Stimulated activated naive CD4-positive, alpha-beta T cell (primary cell): ENCODE measurements at regions not wholly inside any gene's neighbourhood (a gene's known extent, or its start where the extent isn't known, plus 50 kb on each side); places are given as distances from the start of the nearest gene placed in this dataset.

Experiments used
- DNase-seq, 6 experiments: peaks; one replicate each; lab custom pipeline; 2025; lab: John Stamatoyannopoulos, UW

DNA sequence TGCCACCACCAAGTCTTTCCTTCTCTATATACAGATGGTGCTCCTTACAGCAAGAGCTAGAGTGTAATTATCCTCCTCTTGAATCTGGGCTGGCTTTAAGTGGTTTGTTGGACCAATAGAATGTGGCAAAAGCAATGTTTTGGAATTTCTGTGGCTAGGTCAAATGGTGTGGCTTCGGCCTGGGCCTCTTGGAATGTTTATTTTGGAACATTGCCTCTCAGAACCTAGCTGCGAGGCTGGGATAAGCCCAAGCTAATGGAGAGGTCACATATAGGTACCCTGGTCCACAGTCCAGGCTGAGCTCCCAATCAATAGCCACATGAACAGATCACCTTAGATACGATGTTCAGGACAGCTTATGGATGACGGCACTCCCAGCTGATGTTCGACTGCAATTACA, 556.7 kb downstream of the TYW1 start:
- DNase-seq = no peak

- DNase-seq = no peak
Observed at GRCh38 chr7:67554986-67555385, 558.4 kb downstream of the TYW1 start.

- no peak for DNase-seq
Observed at GRCh38 chr7:67564959-67565358, 568.3 kb downstream of the TYW1 start.

DNA sequence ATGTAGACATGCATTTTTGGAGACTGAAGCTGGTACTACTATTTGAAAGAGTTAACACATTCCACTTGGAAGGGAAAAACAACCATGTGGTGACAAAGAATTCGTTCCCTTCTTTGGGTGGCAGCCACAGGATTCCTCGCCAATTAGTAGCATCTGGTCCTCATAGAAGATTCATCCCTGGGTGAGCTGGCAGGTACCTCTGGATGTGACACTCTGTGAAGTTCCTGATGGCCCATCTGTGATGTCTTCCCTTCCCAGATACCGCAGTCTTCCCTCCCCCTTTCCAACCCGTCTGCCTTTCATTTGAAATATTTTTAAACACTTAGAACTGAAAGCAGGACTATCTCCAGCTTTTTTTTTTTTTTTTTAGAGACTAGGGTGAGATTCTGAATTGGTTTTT, 569.5 kb downstream of the TYW1 start:
- DNase-seq = no peak

GRCh38 chr7:67571026-67571545, 574.5 kb downstream of the TYW1 start:
- DNase-seq = no peak

- DNase-seq = no peak
Observed at GRCh38 chr7:67573639-67574038, 577.0 kb downstream of the TYW1 start.

DNA sequence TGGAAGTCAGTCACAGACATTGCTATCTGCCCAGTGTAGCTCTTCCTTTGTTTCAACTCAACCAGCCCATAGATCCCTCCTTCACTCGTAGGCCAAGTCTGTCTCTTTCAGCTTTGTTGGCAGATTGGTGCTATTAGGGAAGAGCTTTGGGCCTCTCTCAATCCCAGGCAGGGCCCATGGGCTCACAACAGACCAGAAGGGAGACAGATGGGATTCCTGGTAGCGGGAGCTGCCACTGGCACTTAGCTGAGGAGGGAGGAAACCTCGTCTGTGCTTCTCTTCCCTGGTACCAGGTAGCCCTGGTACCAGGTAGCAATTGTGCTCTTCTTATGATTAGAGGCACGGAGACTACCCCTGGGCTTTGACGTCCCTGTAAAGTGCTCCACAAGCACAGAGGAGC, 592.0 kb downstream of the TYW1 start:
- no peak for DNase-seq

DNA sequence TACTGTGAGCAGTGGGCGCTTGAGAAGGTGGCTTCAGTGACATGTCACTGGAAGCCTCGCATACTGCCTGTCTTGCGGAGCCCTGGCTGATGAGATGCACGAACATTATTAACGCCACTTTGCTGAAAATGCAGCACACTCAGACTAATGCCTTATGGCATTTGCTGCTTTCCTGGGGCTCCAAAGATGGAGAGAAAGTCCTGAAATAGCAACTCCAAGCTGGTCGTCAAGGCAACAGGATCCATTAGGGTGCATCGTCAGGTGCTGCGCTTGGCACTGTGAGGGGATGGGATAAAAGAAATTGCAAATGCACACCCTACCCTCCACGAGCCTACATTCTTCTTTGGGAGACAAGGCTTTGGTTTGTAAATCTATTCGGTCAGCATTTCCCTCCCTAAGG, 592.5 kb downstream of the TYW1 start:
- DNase-seq = no peak

DNA sequence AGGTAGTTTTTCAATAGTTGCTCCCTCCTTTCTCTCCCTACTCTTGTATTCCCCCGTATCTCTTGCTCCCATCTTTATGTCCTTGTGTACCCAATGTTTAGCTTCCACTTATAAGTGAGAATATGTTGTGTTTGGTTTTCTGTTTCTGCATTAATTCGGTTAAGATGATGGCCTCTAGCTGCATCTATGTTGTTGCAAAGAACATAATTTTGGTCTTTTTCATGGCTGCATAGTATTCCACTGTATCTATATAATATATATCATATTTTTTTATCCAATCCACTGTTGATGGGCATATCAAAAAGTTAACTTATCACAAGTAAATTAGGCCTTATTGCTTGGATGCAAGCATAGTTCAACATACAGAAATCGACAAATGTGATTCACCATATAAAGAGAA, 594.0 kb downstream of the TYW1 start:
- DNase-seq = no peak

- no peak for DNase-seq
Observed at GRCh38 chr7:67593794-67594193, 597.2 kb downstream of the TYW1 start.

- DNase-seq = no peak
Observed at GRCh38 chr7:67595431-67596180, 599.0 kb downstream of the TYW1 start.

DNA sequence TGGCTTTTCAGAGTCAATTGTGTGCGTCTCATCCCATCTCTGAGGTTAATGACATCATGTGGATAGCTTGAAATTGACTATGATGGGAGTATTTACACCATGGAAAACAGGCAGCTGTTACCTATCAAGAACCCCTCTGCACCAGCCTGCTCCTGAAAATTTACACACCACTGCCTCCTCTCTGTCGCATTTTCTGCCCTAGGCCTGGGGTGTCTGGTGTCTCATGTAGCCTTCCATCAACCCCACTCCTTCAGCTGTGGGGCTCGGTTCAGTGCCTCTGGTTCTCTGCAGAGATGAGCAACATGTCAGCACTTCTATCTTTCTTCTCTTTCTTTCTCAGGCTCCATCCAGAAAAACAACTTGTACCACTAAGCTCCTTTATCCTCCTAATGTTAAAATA, 600.5 kb downstream of the TYW1 start:
- no peak for DNase-seq

DNA sequence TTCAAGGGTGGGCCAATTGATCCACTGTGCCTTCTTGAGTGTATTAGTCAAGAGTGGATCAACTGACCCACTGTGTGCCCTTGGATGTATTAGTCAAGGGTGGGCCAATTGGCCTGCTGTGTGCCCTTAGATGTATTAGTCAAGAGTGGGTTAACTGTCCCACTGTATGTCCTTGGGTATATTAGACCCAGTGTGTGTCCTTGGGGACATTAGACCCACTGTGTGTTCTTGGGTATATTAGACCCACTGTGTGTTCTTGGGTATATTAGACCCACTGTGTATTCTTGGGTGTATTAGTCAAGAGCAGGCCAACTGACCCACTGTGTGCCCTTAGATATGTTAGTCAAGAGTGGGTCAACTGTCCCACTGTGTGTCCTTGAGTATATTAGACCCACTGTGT, 601.8 kb downstream of the TYW1 start:
- DNase-seq = no peak

DNA sequence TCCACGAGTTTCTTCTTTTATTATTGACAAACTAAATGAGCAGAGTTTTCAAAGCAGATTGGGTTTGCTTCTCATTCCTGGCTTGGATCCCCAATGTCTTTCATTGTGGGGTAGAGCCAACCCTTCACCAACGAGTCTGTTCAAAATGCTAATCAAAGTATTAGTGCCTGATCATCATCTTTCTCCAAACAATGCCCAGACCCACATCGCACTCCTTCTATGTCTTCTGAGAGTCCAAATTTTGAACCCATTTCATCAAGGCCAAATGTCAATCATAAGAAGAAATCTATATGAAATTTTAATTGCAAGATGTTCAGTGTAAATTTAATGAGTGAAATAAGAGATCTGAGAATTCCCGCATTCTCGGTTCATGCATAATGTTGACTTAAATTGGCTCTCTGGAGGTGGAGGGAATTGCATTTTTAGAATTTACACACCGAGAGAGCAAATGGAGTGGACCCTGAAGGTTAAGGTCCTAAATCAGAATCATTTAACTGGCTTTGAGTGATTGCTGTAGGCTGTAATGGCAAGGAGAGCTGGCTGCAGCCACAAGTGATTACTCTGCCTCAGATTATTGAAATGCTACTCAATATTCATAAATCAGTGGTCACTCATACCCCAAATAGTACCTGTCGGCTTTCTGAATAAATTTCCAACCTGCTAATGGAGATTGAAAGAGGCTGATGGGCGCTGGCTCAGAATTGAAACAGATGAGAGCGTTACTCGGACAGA, 602.9 kb downstream of the TYW1 start:
- no peak for DNase-seq

DNA sequence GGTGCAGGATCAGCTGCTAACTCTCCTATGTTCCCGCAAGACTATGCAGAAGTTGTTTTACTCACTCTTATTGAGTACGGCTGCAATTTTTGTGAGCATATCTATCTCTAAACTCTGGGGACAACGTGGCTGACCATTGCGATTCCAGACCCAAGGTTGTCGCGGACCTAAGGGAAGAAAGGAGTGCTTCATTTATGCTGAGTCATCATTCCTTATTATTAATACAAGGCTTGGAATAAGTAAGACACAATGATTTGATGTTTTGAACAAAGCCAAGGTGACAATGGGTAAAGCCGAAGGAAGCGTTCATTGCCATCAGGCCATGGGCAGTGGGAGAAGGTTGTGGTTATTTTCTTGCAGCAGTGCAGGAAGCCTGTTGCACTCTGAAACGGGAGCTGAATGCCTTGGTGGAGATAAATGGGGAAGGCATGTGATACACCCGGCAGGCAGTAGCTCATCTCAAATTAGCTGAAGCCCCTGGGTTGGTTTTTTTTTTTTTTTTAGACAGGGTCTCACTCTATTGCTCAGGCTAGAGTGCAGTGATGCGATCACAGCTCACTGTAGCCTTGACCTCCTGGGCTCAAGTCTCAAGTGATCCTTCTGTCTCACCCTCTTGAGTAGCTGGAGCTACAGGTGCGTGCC, 605.7 kb downstream of the TYW1 start:
- DNase-seq = no peak

GRCh38 chr7:67604461-67605386, 608.1 kb downstream of the TYW1 start:
- DNase-seq = no peak

GRCh38 chr7:67608806-67609205, 612.2 kb downstream of the TYW1 start:
- no peak for DNase-seq

DNA sequence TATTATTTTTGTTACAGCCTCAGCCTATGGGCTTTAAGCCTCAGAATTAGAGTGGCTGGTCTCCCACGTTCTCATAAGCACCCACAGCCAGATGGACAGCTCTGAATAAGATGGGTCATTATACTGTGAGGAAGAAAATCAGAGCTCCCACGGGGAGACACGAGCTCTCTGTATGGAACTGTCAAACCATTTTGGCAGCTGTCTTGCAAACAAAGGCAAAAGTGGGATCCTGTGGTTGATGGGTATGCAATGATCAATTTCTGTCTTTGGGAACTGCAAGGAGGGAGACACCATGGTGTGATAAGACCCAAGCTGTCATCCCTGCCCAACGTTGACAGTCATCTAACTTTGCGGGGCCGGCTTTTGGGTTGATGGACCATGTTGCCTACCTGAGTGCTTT, 614.3 kb downstream of the TYW1 start:
- DNase-seq = no peak

DNA sequence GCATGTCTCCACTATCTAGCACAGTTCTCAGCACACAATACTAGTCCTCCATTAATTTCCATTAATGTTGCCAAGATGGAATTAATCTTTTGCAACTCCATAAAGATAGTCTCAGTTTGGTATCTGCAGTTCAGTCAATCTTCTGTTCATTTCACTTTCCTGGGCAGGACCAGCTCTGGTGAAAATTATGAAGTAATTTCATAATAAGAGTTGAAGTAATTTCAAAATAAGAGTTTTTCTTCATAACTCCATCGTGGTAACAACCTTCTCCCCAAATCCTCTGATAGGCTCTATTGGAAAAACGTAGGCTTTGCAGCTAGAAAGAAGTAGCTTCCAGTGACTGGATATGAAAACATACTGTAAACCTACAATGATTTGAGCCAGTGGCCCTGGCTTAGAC, 618.2 kb downstream of the TYW1 start:
- no peak for DNase-seq

DNA sequence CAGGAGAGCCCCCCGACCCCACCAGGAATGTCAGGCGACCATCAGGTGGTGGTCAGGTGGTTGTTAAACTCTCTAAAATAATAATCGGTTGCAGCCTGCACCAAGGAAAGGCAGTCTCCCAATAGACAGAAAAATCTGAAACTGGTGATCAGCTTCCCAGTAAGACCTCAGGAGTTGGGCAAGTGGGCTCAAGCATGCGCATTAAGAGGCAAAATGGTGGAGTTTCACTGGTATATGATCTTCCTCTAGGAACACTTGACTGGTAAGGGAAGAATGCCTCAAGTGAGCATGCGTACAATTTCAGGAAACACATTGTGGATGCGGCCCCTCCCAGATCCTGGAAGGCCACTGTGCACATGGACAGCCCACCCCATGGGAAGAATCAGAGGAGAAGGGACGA, 619.9 kb downstream of the TYW1 start:
- no peak for DNase-seq

GRCh38 chr7:67618556-67619162, 622.0 kb downstream of the TYW1 start:
- no peak for DNase-seq

DNA sequence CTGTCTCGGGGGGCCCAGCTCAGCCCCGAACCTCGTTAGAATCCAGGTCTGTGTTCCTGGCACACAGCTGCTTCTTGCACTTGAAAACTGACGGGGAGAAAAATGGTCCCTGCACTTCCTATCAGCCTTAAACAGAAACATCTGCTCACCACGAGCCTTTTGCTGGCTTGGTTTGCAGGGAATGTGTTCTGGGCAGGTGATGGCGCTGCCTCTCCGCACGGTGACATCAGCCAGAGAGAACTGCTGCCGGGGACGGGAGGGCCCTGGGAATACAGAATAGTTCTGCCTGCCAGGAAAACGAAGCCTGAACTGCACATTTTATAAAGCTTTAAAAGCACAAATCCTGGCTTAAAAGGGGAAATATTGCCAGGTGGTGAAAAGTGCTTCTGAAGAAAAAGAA, 622.5 kb downstream of the TYW1 start:
- DNase-seq = no peak
